Testis (tissue), 2 donors: ENCODE measurements at regions not wholly inside any gene's neighbourhood (a gene's known extent, or its start where the extent isn't known, plus 50 kb on each side); places are given as distances from the start of the nearest gene placed in this dataset.

ENCODE experiments used
- CTCF ChIP-seq, 3 experiments: fragments of 450-650 bp in 2 of 3; fragments of 200-600 bp in 1 of 3; sonication (generic) in 1 of 3; IDR thresholded peaks; one replicate each; pipeline ENCODE4 v1.5.1; 2016 to 2019; ENCODE audit warnings: antibody characterized with exemption in 3 of 3, mild to moderate bottlenecking in 2 of 3, moderate library complexity in 1 of 3
- POLR2A ChIP-seq: fragments of 450-650 bp; IDR thresholded peaks from one replicate; pipeline ENCODE4 v1.6.1; 2017; ENCODE audit warnings: antibody characterized with exemption, mild to moderate bottlenecking, moderate library complexity

GRCh38 chr2:194126418-194126817, 1530.6 kb upstream of the SLC39A10 start:
- TF ChIP-seq CTCF (IDR thresholded peaks at IDR 0.05): no peak
- TF ChIP-seq POLR2A: no peak
